ENCODE measurements at regions not wholly inside any gene's neighbourhood (a gene's known extent, or its start where the extent isn't known, plus 50 kb on each side); places are given as distances from the start of the nearest gene placed in this dataset.

DNA sequence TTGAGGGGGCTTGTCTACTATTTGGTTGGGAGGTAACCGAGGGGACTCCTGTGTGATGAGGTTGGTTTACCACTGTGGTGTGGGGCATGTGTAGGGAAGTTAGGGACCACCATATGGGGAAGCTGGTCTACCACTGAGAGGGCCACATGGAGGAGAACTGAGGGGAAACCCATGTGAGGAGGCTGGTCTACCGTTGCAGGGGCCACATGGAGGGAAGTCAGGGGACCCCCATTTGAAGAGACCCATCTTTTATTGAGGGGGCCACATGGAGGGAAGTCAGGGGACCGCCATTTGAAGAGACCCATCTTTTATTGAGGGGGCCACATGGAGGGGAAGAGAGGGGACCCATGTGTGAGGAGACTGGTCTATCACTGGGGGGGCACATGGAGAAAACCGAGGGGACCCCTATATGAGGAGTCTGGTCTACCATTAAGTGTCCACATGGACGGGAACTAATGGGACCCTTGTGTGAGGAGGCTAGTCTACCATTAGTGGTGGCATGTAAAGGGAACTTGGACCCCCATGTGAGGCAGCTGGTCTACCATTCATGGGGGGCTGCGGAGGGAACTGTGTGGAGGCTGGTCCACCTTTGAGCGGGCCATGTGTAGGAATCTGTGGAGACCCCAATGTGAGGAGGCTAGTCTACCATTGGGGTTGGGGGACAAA, 165.5 kb downstream of the FBLN2 start:
- Mint-ChIP-seq H3K9me3 (ENCODE audit: low read depth, unreplicated experiment) (peaks cover 3% of the 10 kb centered on the region), H3K27ac (ENCODE audit: unreplicated experiment) (no peak overlapping the region), H3K27me3 (ENCODE audit: unreplicated experiment) (peaks cover 82% of the 10 kb centered on the region), H3K4me3 (ENCODE audit: low read depth, unreplicated experiment) (no peak overlapping the region), H3K4me1 (ENCODE audit: low read depth, unreplicated experiment) (no peaks in the 10 kb centered on the region), H3K36me3 (ENCODE audit: insufficient read depth, unreplicated experiment) (peaks cover 4% of the 10 kb centered on the region)
- CTCF ChIA-PET = no interaction called here
- intact Hi-C loops (cut with micrococcal nuclease; ENCODE audit: unreplicated experiment) = no loop called here
- no peak for DNase-seq
- TF ChIP-seq, protein P1, sequence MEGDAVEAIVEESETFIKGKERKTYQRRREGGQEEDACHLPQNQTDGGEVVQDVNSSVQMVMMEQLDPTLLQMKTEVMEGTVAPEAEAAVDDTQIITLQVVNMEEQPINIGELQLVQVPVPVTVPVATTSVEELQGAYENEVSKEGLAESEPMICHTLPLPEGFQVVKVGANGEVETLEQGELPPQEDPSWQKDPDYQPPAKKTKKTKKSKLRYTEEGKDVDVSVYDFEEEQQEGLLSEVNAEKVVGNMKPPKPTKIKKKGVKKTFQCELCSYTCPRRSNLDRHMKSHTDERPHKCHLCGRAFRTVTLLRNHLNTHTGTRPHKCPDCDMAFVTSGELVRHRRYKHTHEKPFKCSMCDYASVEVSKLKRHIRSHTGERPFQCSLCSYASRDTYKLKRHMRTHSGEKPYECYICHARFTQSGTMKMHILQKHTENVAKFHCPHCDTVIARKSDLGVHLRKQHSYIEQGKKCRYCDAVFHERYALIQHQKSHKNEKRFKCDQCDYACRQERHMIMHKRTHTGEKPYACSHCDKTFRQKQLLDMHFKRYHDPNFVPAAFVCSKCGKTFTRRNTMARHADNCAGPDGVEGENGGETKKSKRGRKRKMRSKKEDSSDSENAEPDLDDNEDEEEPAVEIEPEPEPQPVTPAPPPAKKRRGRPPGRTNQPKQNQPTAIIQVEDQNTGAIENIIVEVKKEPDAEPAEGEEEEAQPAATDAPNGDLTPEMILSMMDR (IDR thresholded peaks at IDR 0.05; ENCODE audit: unreplicated experiment) = no peak
- no TSS peak for BruUV-seq (replicated peaks)

DNA sequence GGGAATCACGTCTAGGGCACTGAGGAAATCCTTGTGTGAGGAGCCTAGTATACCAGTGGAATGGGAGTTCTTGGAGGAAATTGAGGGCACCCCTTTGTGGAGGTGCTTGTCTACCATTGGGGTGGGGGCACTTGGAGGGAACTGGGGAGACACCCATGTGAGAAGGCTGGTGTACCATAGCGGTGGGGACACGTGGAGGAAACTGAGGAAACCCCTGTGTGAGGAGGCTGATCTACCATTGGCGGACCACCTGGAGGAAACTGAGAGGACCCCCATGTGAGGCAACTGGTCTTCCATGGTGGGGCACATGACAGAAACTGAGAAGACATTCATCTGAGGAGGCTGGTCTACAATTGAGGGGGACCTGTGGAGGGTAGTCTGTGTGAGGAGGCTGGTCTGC, 164.5 kb downstream of the FBLN2 start:
- Mint-ChIP-seq H3K9me3 (ENCODE audit: low read depth, unreplicated experiment) (peaks cover 7% of the 10 kb centered on the region), H3K4me1 (ENCODE audit: low read depth, unreplicated experiment) (no peaks in the 10 kb centered on the region), H3K27me3 (ENCODE audit: unreplicated experiment) (peaks cover 90% of the 10 kb centered on the region), H3K4me3 (ENCODE audit: low read depth, unreplicated experiment) (no peak overlapping the region), H3K36me3 (ENCODE audit: insufficient read depth, unreplicated experiment) (peaks cover 6% of the 10 kb centered on the region), H3K27ac (ENCODE audit: unreplicated experiment) (no peak overlapping the region)
- intact Hi-C loops (cut with micrococcal nuclease; ENCODE audit: unreplicated experiment) = no loop called here
- no TSS peak for BruUV-seq (replicated peaks)
- CTCF ChIA-PET = no interaction called here
- DNase-seq = no peak
- TF ChIP-seq, protein P1 (IDR thresholded peaks at IDR 0.05; ENCODE audit: unreplicated experiment) = no peak

DNA sequence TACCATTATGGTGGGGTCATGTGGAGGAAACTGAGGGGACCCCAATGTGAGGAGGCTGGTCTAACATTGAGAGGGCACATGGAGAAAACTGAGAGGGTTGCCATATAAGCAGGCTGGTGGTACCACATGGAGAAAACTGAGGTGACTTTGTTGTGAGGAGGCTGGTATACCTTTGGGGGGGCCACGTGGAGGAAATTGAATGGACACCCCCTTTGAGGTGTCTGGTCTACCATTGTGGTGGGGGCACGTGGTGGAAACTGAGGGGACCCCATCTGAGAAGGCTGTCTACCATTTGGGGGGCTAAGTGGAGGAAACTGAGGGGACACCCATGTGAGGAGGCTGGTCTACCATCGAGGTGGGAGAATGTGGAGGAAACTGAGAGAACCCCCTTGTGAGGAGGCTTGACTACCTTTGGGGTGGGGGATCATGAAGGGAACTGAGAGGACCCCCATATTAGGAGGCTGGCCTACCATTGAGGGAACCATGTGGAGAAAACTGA, 163.8 kb downstream of the FBLN2 start:
- BruUV-seq (replicated peaks) = no TSS peak
- intact Hi-C loops (cut with micrococcal nuclease; ENCODE audit: unreplicated experiment) = no loop called here
- Mint-ChIP-seq H3K4me3 (ENCODE audit: low read depth, unreplicated experiment) (no peak overlapping the region), H3K36me3 (ENCODE audit: insufficient read depth, unreplicated experiment) (peaks cover 10% of the 10 kb centered on the region), H3K27ac (ENCODE audit: unreplicated experiment) (no peak overlapping the region), H3K9me3 (ENCODE audit: low read depth, unreplicated experiment) (peaks cover 7% of the 10 kb centered on the region), H3K4me1 (ENCODE audit: low read depth, unreplicated experiment) (no peaks in the 10 kb centered on the region), H3K27me3 (ENCODE audit: unreplicated experiment) (peaks cover 90% of the 10 kb centered on the region)
- CTCF ChIA-PET = no interaction called here
- TF ChIP-seq, protein P1 (IDR thresholded peaks at IDR 0.05; ENCODE audit: unreplicated experiment) = no peak
- DNase-seq = no peak

DNA sequence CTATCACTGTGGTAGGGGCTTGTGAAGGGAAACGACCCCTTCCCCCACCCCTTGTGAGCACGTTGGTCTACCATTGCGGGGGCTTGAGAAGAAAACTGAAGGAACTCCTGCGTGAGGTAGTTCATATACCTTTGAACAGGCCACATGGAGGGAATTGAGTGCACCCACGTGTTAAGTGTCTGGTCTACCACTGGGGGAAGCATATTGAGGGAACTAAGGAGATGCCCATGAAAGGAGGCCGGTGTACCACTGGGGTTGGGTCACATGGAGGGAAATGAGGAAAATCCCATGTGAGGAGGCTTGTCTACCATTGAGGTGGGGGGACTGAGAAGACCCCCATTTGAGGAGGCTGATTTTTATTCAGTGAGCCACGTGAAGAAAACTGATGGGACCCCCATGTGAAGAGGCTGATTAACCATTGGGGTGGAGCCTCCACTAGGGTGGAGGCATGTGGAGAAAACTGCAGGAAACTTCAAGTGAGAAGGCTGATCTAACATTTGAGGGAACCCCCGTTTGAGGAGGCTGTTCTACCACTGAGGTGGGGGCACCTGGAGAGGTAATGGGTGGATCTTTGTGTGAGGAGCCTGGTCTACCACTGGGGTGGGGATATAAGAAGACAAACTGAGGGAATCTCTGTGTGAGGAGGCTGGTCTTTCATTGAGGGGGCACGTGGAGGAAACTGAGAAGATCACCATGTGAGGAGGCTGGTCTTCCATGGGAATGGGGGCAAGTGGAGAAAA, 163.2 kb downstream of the FBLN2 start:
- CTCF ChIA-PET = no interaction called here
- Mint-ChIP-seq H3K36me3 (ENCODE audit: insufficient read depth, unreplicated experiment) (peaks cover 10% of the 10 kb centered on the region), H3K4me3 (ENCODE audit: low read depth, unreplicated experiment) (no peak overlapping the region), H3K27ac (ENCODE audit: unreplicated experiment) (no peak overlapping the region), H3K4me1 (ENCODE audit: low read depth, unreplicated experiment) (no peaks in the 10 kb centered on the region), H3K9me3 (ENCODE audit: low read depth, unreplicated experiment) (peaks cover 7% of the 10 kb centered on the region), H3K27me3 (ENCODE audit: unreplicated experiment) (peaks cover 90% of the 10 kb centered on the region)
- intact Hi-C loops (cut with micrococcal nuclease; ENCODE audit: unreplicated experiment) = no loop called here
- no TSS peak for BruUV-seq (replicated peaks)
- no peak for DNase-seq
- TF ChIP-seq, protein P1 (IDR thresholded peaks at IDR 0.05; ENCODE audit: unreplicated experiment) = no peak
